Smooth muscle cell (in vitro differentiated cells): ENCODE measurements at regions not wholly inside any gene's neighbourhood (a gene's known extent, or its start where the extent isn't known, plus 50 kb on each side); places are given as distances from the start of the nearest gene placed in this dataset.

Source experiments
- DNase-seq: peaks from one replicate; lab custom pipeline; 2025; ENCODE audit not compliant: unreplicated experiment; lab: John Stamatoyannopoulos, UW
- H2AFZ ChIP-seq: fragments of 200-600 bp; sonication (generic); 2 replicates; pipeline ENCODE4 v1.6.0; 2016; ENCODE audit warnings: antibody characterized with exemption, low read depth, mild to moderate bottlenecking
- H3F3A ChIP-seq: fragments of 200-600 bp; sonication (generic); 2 replicates; pipeline ENCODE4 v1.6.0; 2017; ENCODE audit warnings: antibody characterized with exemption, low read depth
- H3K27ac ChIP-seq: fragments of 200-600 bp; sonication (generic); 2 replicates; pipeline ENCODE4 v1.5.1; 2016; ENCODE audit warnings: low read depth, mild to moderate bottlenecking
- H3K27me3 ChIP-seq: fragments of 200-600 bp; sonication (generic); 2 replicates; pipeline ENCODE4 v1.6.1; 2016; ENCODE audit warnings: low read depth, mild to moderate bottlenecking
- H3K36me3 ChIP-seq: fragments of 200-600 bp; sonication (generic); 2 replicates; pipeline ENCODE4 v1.5.1; 2016; ENCODE audit warnings: low read depth
- H3K4me1 ChIP-seq: fragments of 200-600 bp; sonication (generic); 2 replicates; pipeline ENCODE4 v1.5.1; 2016; ENCODE audit warnings: low read depth
- H3K4me2 ChIP-seq: fragments of 200-600 bp; sonication (generic); 2 replicates; pipeline ENCODE4 v1.6.0; 2016; ENCODE audit warnings: mild to moderate bottlenecking
- H3K4me3 ChIP-seq: fragments of 200-600 bp; sonication (generic); 2 replicates; pipeline ENCODE4 v1.5.1; 2016; ENCODE audit warnings: mild to moderate bottlenecking
- H3K79me2 ChIP-seq: fragments of 200-600 bp; sonication (generic); 2 replicates; pipeline ENCODE4 v1.6.0; 2016; ENCODE audit warnings: low read depth, mild to moderate bottlenecking
- H3K9ac ChIP-seq: fragments of 200-600 bp; sonication (generic); 2 replicates; pipeline ENCODE4 v1.6.0; 2016; ENCODE audit warnings: low read depth
- H3K9me3 ChIP-seq: fragments of 200-600 bp; sonication (generic); replicated peaks from 2 replicates; pipeline ENCODE4 v1.5.1; 2016; ENCODE audit warnings: low read depth
- H4K20me1 ChIP-seq: fragments of 200-600 bp; sonication (generic); 2 replicates; pipeline ENCODE4 v1.6.0; 2016; ENCODE audit warnings: low read depth
- WGBS: methylation state at CpG from one replicate; pipeline ENCODE4 v1.1.7; 2016; ENCODE audit warnings: low lambda C conversion rate; 5-methylcytosine and 5-hydroxymethylcytosine counted together
- TF ChIP-seq, protein P1 (sequence below): fragments of 200-600 bp; sonication (generic); IDR thresholded peaks from 2 replicates; pipeline ENCODE4 v1.5.1; 2017; ENCODE audit warnings: borderline replicate concordance, mild to moderate bottlenecking, antibody characterized with exemption; ENCODE audit not compliant: insufficient read depth, poor library complexity, severe bottlenecking

DNA sequence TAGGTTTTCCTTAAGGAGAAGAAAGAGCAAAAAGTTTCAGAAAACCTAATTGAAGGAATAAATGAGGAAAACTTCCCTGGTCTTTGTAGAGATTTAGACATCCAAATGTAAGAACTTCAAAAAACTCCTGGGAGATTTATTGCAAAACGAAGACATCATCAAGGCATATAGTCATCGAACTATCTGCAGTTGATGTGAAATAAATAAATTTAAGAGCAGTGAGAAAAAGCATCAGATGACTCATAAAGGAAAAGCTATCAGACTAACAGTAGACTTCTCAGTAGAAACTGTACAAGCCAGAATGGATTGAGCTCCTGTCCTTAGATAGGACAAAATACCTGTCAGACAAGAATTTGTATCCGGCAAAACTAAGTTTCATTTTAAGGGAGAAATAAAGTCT is 569.4 kb upstream of the ADAMTS5 start:
- WGBS: 65% methylated on average over 3 of the region's 3 CpGs
- DNase-seq: no peak

GRCh38 chr21:27535188-27535587 is 568.3 kb upstream of the ADAMTS5 start:
- no peaks in the 10 kb centered on the region for H3K9me3 ChIP-seq
- no peak overlapping the region for H2AFZ ChIP-seq
- H3K79me2 ChIP-seq: no peaks in the 10 kb centered on the region
- no peaks in the 10 kb centered on the region for H3F3A ChIP-seq
- no peaks in the 10 kb centered on the region for H3K4me1 ChIP-seq
- no peak overlapping the region for H3K9ac ChIP-seq
- over 99% methylated on average over 4 of the region's 4 CpGs for WGBS
- no peaks in the 10 kb centered on the region for H3K36me3 ChIP-seq
- no peaks in the 10 kb centered on the region for H3K27me3 ChIP-seq
- no peak overlapping the region for H3K4me2 ChIP-seq
- H3K27ac ChIP-seq: no peak overlapping the region
- no peak for DNase-seq
- TF ChIP-seq, protein P1, sequence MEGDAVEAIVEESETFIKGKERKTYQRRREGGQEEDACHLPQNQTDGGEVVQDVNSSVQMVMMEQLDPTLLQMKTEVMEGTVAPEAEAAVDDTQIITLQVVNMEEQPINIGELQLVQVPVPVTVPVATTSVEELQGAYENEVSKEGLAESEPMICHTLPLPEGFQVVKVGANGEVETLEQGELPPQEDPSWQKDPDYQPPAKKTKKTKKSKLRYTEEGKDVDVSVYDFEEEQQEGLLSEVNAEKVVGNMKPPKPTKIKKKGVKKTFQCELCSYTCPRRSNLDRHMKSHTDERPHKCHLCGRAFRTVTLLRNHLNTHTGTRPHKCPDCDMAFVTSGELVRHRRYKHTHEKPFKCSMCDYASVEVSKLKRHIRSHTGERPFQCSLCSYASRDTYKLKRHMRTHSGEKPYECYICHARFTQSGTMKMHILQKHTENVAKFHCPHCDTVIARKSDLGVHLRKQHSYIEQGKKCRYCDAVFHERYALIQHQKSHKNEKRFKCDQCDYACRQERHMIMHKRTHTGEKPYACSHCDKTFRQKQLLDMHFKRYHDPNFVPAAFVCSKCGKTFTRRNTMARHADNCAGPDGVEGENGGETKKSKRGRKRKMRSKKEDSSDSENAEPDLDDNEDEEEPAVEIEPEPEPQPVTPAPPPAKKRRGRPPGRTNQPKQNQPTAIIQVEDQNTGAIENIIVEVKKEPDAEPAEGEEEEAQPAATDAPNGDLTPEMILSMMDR: no peak
- no peaks in the 10 kb centered on the region for H4K20me1 ChIP-seq
- no peak overlapping the region for H3K4me3 ChIP-seq

More for the DNA sequence above, 569.4 kb upstream of the ADAMTS5 start:
- Histone ChIP-seq H3K27ac (no peak overlapping the region), H3K36me3 (no peaks in the 10 kb centered on the region), H3K4me1 (no peaks in the 10 kb centered on the region), H3K79me2 (no peaks in the 10 kb centered on the region), H4K20me1 (no peaks in the 10 kb centered on the region), H3F3A (no peaks in the 10 kb centered on the region), H3K9ac (no peak overlapping the region), H3K4me2 (peak overlapping the region; percentile 6), H3K27me3 (no peaks in the 10 kb centered on the region), H3K9me3 (no peaks in the 10 kb centered on the region), H2AFZ (no peak overlapping the region), H3K4me3 (no peak overlapping the region)
- TF ChIP-seq, protein P1: no peak

GRCh38 chr21:27534206-27534605 is 567.3 kb upstream of the ADAMTS5 start:
- no peak overlapping the region for H3K9ac ChIP-seq
- no peaks in the 10 kb centered on the region for H3K36me3 ChIP-seq
- WGBS: 91% methylated on average over 2 of the region's 2 CpGs
- H3K79me2 ChIP-seq: no peaks in the 10 kb centered on the region
- no peaks in the 10 kb centered on the region for H4K20me1 ChIP-seq
- TF ChIP-seq, protein P1: no peak
- no peak overlapping the region for H3K27ac ChIP-seq
- DNase-seq: no peak
- H2AFZ ChIP-seq: no peak overlapping the region
- H3K4me3 ChIP-seq: no peak overlapping the region
- no peak overlapping the region for H3K4me2 ChIP-seq
- H3K4me1 ChIP-seq: no peaks in the 10 kb centered on the region
- H3K27me3 ChIP-seq: no peaks in the 10 kb centered on the region
- H3F3A ChIP-seq: no peaks in the 10 kb centered on the region
- H3K9me3 ChIP-seq: no peaks in the 10 kb centered on the region

GRCh38 chr21:27532076-27532475 is 565.2 kb upstream of the ADAMTS5 start:
- H2AFZ ChIP-seq: peak overlapping the region; percentile 60
- 47% methylated on average over 6 of the region's 6 CpGs for WGBS
- H3K9ac ChIP-seq: no peak overlapping the region
- H3K27me3 ChIP-seq: no peaks in the 10 kb centered on the region
- no peaks in the 10 kb centered on the region for H4K20me1 ChIP-seq
- no peaks in the 10 kb centered on the region for H3F3A ChIP-seq
- no peaks in the 10 kb centered on the region for H3K9me3 ChIP-seq
- H3K36me3 ChIP-seq: no peaks in the 10 kb centered on the region
- peak overlapping the region; percentile 56 for H3K27ac ChIP-seq
- TF ChIP-seq, protein P1: no peak
- H3K4me3 ChIP-seq: no peak overlapping the region
- no peak for DNase-seq
- H3K79me2 ChIP-seq: no peaks in the 10 kb centered on the region
- H3K4me1 ChIP-seq: no peaks in the 10 kb centered on the region
- peak overlapping the region; percentile 28 for H3K4me2 ChIP-seq
